ENCODE measurements at regions not wholly inside any gene's neighbourhood (a gene's known extent, or its start where the extent isn't known, plus 50 kb on each side); places are given as distances from the start of the nearest gene placed in this dataset.

GRCh38 chr7:22895828-22896165 lies 73.1 kb upstream of the TOMM7 start:
- ATAC-seq (no peak), DNase-seq (no peak)
- TF ChIP-seq CTCF (IDR thresholded peaks at IDR 0.05): no peak
- no peak overlapping the region for H3K4me3 ChIP-seq
- H3K4me1 ChIP-seq (ENCODE audit: low read depth): no peaks in the 10 kb centered on the region
- no peaks in the 10 kb centered on the region for H3K9me3 ChIP-seq
- H3K36me3 ChIP-seq (ENCODE audit: low read depth): no peaks in the 10 kb centered on the region
- intact Hi-C loops (cut with DNase I, micrococcal nuclease): no loop called here

GRCh38 chr7:22895140-22895827 lies 72.6 kb upstream of the TOMM7 start:
- no peak overlapping the region for H3K4me3 ChIP-seq
- TF ChIP-seq CTCF (IDR thresholded peaks at IDR 0.05): no peak
- ATAC-seq (no peak), DNase-seq (no peak)
- no peaks in the 10 kb centered on the region for H3K4me1 ChIP-seq (ENCODE audit: low read depth)
- H3K36me3 ChIP-seq (ENCODE audit: low read depth): no peaks in the 10 kb centered on the region
- H3K9me3 ChIP-seq: no peaks in the 10 kb centered on the region
- intact Hi-C loops (cut with DNase I, micrococcal nuclease): no loop called here

- ATAC-seq (no peak), DNase-seq (no peak)
- Histone ChIP-seq H3K9me3 (no peaks in the 10 kb centered on the region), H3K4me3 (no peak overlapping the region), H3K4me1 (ENCODE audit: low read depth) (no peaks in the 10 kb centered on the region), H3K36me3 (ENCODE audit: low read depth) (no peaks in the 10 kb centered on the region)
- no peak for TF ChIP-seq CTCF (IDR thresholded peaks at IDR 0.05)
- intact Hi-C loops (cut with DNase I, micrococcal nuclease): no loop called here
Measured at GRCh38 chr7:22894546-22894945, 71.9 kb upstream of the TOMM7 start.

- DNase-seq: no peak
- Histone ChIP-seq H3K4me1 (ENCODE audit: low read depth) (no peaks in the 10 kb centered on the region), H3K4me3 (no peak overlapping the region), H3K9me3 (no peaks in the 10 kb centered on the region), H3K36me3 (ENCODE audit: low read depth) (no peaks in the 10 kb centered on the region)
- ATAC-seq: no peak
- intact Hi-C loops (cut with DNase I, micrococcal nuclease): no loop called here
- TF ChIP-seq CTCF (IDR thresholded peaks at IDR 0.05): no peak
Measured at GRCh38 chr7:22890773-22891172, 68.1 kb upstream of the TOMM7 start.

GRCh38 chr7:22885797-22886261 lies 63.2 kb upstream of the TOMM7 start:
- H3K4me3 ChIP-seq: no peak overlapping the region
- no peaks in the 10 kb centered on the region for H3K36me3 ChIP-seq (ENCODE audit: low read depth)
- DNase-seq (no peak), ATAC-seq (peak; percentile 41)
- H3K4me1 ChIP-seq (ENCODE audit: low read depth): no peaks in the 10 kb centered on the region
- H3K9me3 ChIP-seq: no peaks in the 10 kb centered on the region
- intact Hi-C loops (cut with DNase I, micrococcal nuclease): no loop called here
- TF ChIP-seq CTCF (IDR thresholded peaks at IDR 0.05): no peak

Data from mucosa of descending colon (tissue), 3 donors.